ENCODE measurements at regions not wholly inside any gene's neighbourhood (a gene's known extent, or its start where the extent isn't known, plus 50 kb on each side); places are given as distances from the start of the nearest gene placed in this dataset.
A peak's percentile ranks its signal among the peaks of the same experiment; 100 is the strongest.

DNA sequence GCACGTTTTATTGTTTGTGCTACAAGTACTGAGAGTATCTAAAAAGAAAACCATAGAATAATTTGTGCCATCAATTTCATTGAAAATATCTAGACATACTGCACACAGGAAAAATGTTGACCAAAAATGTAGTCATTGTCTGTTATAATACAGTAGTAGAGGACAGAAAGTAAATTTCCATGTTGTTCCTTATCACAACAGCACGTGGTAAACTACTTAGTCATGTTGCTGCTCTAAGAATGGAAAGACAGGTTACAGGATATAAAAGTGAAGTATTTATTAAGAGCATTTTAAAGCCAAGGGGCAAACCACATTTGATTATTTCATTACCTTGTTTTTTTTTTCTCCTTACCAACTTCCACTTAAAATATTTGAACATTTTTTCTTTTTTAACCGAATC is 89.0 kb upstream of the CEP85L start:
- no peak overlapping the region for H3K4me3 ChIP-seq (ENCODE audit: low read depth, low read length)
- ChIA-PET CTCF (no interaction called here), POLR2A (no interaction called here)
- DNase-seq (ENCODE audit: low read depth, low spot score), result no peak
- TF ChIP-seq, protein P1, sequence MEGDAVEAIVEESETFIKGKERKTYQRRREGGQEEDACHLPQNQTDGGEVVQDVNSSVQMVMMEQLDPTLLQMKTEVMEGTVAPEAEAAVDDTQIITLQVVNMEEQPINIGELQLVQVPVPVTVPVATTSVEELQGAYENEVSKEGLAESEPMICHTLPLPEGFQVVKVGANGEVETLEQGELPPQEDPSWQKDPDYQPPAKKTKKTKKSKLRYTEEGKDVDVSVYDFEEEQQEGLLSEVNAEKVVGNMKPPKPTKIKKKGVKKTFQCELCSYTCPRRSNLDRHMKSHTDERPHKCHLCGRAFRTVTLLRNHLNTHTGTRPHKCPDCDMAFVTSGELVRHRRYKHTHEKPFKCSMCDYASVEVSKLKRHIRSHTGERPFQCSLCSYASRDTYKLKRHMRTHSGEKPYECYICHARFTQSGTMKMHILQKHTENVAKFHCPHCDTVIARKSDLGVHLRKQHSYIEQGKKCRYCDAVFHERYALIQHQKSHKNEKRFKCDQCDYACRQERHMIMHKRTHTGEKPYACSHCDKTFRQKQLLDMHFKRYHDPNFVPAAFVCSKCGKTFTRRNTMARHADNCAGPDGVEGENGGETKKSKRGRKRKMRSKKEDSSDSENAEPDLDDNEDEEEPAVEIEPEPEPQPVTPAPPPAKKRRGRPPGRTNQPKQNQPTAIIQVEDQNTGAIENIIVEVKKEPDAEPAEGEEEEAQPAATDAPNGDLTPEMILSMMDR (IDR thresholded peaks at IDR 0.05; ENCODE audit: insufficient read depth, low read length, missing control alignments), result no peak

DNA sequence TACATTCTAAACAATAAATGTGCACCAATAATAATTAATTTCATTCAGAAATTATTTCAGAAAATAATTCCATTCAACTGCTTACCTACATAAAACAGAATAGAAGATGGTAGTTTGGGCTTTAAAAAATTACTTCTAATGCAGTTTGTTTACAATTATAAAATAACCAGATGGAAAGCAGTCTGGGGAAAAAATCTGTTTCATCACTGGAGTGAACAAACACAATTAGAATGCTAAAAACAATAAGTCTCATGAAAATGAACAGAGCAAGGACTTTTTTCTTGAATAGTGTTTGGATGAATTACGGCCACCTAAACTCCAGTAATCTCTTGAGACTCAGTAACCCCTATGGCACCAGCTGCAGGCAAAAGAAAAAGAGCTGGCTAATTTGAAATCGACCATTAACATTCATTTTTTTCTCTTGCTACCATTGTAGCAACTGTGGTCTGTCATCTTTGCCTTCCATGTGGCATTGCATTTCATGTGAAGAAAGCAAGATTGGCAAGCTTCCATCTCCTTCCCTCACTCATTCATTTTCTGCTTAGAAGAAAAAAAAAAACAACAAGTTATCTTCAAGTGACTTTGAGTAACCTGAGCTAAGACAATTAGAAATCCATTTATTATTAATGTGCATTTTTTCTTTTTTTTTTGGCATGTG is 88.4 kb upstream of the CEP85L start:
- ChIA-PET POLR2A (no interaction called here), CTCF (no interaction called here)
- DNase-seq (ENCODE audit: low read depth, low spot score), result no peak
- TF ChIP-seq, protein P1 (IDR thresholded peaks at IDR 0.05; ENCODE audit: insufficient read depth, low read length, missing control alignments), result no peak
- no peak overlapping the region for H3K4me3 ChIP-seq (ENCODE audit: low read depth, low read length)

DNA sequence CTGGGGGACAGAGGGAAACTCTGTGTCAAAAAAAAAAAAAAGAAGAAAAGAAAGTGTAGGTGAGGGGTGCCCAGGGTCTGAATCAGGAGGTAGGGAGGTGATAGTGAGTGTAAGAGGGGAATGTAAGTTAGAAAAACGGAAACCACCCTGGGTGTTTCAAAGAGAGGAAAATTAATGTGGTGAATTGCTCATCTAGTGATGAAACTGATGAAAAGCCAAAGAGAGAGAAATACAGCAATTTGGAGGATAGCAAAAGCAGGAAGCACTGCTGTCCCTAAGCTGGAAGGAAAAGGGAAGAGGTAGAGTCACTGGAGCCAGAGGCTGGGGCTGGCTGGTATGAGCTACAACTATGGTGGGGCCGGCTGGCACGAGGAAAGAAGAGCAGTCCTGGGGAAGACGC is 85.0 kb upstream of the CEP85L start:
- ChIA-PET POLR2A (no interaction called here), CTCF (no interaction called here)
- DNase-seq (ENCODE audit: low read depth, low spot score), result no peak
- H3K4me3 ChIP-seq (ENCODE audit: low read depth, low read length), result no peak overlapping the region
- TF ChIP-seq, protein P1 (IDR thresholded peaks at IDR 0.05; ENCODE audit: insufficient read depth, low read length, missing control alignments), result no peak

DNA sequence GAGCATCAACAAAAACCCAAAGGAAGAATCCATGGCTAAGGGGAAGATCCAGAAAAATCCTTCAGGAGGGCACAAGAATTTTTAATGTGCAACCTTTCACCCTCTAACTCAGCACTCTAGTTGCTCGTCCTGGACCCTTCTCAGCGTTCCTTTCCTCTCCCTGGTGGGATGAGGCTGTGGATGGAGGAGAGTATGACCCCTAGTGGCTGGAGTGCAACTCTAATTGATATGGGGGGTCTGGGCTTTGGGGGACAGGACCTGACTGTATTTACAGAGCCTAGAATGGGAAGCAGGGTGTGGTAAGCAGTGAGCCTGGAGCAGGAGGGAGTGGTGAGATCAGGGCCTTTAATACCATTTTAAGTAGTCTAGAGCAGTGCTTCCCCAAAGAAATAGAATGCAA is 83.9 kb upstream of the CEP85L start:
- ChIA-PET CTCF (no interaction called here), POLR2A (no interaction called here)
- TF ChIP-seq, protein P1 (IDR thresholded peaks at IDR 0.05; ENCODE audit: insufficient read depth, low read length, missing control alignments), result peak; percentile 43
- H3K4me3 ChIP-seq (ENCODE audit: low read depth, low read length), result no peak overlapping the region
- no peak for DNase-seq (ENCODE audit: low read depth, low spot score)

DNA sequence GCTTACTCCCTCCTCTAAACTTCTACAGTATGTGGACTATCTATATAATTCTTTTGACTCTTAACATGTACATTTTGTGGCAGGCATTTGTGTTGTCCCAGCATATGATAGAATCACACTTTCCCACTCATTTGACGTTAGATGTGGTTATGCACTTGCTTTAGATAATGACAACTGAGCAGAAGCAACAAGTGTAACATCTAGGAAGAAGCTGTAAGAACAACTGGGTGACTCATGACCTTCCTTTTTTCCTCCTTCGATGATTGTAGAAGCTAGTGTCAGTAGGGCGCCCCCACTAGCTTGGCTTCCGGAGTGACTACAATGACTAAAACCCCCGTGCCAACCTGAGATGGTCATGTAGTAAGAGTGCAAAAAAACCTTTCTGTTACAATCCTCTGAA is 74.6 kb upstream of the CEP85L start:
- POLR2A ChIA-PET, result no interaction called here
- TF ChIP-seq, protein P1 (IDR thresholded peaks at IDR 0.05; ENCODE audit: insufficient read depth, low read length, missing control alignments), result no peak
- CTCF ChIA-PET, result interaction anchor here (1.6 kb wide), 1 partner anchor 13 kb away, joined by 4 read pairs; no protein-coding TSS in a partner anchor
- no peak for DNase-seq (ENCODE audit: low read depth, low spot score)
- no peak overlapping the region for H3K4me3 ChIP-seq (ENCODE audit: low read depth, low read length)

DNA sequence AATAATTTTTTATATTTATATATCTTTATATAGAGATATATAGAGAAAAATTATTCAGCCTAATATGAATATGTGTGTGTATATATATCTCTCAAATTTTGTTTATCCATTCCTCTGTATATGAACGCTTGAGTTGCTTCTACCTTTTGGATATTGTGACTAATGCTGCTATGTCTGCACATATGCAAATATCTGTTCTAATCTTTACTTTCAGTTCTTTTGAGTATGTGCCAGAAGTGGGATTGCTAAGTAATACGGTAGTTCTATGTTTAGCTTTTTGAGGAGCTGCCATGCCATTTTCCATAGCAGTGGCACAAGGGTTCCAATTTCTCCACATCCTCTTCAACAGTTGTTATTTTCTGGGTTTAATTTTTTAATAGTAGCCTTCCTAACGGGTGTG is 72.8 kb upstream of the CEP85L start:
- ChIA-PET CTCF (no interaction called here), POLR2A (no interaction called here)
- H3K4me3 ChIP-seq (ENCODE audit: low read depth, low read length), result no peak overlapping the region
- TF ChIP-seq, protein P1 (IDR thresholded peaks at IDR 0.05; ENCODE audit: insufficient read depth, low read length, missing control alignments), result no peak
- no peak for DNase-seq (ENCODE audit: low read depth, low spot score)
